Lower leg skin (tissue), 3 donors: ENCODE measurements at regions not wholly inside any gene's neighbourhood (a gene's known extent, or its start where the extent isn't known, plus 50 kb on each side); places are given as distances from the start of the nearest gene placed in this dataset.

Source experiments
- CTCF ChIP-seq, 3 donors: fragments of 450-650 bp; IDR thresholded peaks; one replicate each; pipeline ENCODE4 v1.5.1; 2016; ENCODE audit warnings: antibody characterized with exemption in 3 of 3, mild to moderate bottlenecking in 3 of 3, moderate library complexity in 2 of 3
- POLR2A ChIP-seq, 2 donors: fragments of 450-650 bp; IDR thresholded peaks; one replicate each; pipeline ENCODE4 v1.6.1; 2016 to 2017; ENCODE audit warnings: antibody characterized with exemption in 2 of 2, mild to moderate bottlenecking in 1 of 2, moderate library complexity in 1 of 2

- TF ChIP-seq CTCF (IDR thresholded peaks at IDR 0.05), result no peak
- no peak for TF ChIP-seq POLR2A (IDR thresholded peaks at IDR 0.05)
Measured at GRCh38 chr4:111952688-111953087, 192.6 kb upstream of the FAM241A start.
